ENCODE measurements at regions not wholly inside any gene's neighbourhood (a gene's known extent, or its start where the extent isn't known, plus 50 kb on each side); places are given as distances from the start of the nearest gene placed in this dataset.

- H2AFZ ChIP-seq (ENCODE audit: control insufficient read depth, low read length): no peak overlapping the region
- FAIRE-seq: no peak
- no peak for TF ChIP-seq EZH2 (IDR thresholded peaks at IDR 0.05; ENCODE audit: low read length)
Observed at GRCh38 chr3:157836022-157836421, 270.2 kb downstream of the SHOX2 start.

DNA sequence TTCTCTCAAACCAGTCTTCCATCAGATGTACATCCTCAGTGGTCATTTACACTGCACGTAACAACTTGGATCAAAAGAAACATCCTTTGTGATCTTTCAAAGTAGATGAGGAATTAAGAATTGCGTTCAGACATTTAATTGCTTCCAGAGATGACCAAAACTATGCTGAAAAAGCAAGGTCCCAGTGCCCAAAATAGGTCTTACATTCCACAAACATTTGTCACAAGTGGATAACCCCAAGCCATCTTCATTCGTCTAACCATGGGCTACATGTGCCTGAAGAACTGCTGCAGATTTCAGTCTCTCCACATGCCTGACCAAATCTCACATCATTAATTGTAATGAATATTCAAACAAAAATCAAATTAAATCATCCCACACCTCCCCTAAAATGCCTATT, 273.6 kb downstream of the SHOX2 start:
- Histone ChIP-seq H3K9me3 (ENCODE audit: control insufficient read depth, low read depth, low read length) (no peaks in the 10 kb centered on the region), H3K79me2 (ENCODE audit: control insufficient read depth, insufficient read depth, low read length) (no peaks in the 10 kb centered on the region), H3K9me1 (ENCODE audit: control insufficient read depth, extremely low read depth, insufficient read depth, low read length) (no peaks in the 10 kb centered on the region), H3K4me2 (ENCODE audit: control insufficient read depth, extremely low read depth, insufficient read depth, low read depth, low read length) (no peak overlapping the region), H3K4me1 (ENCODE audit: control insufficient read depth, extremely low read depth, insufficient read depth, low read length) (no peaks in the 10 kb centered on the region), H3K9ac (ENCODE audit: control insufficient read depth, extremely low read depth, insufficient read depth, low read length) (no peak overlapping the region), H3K36me3 (ENCODE audit: control insufficient read depth in 2 of 2, extremely low read depth in 1 of 2, insufficient read depth in 2 of 2, low read length in 2 of 2) (no peaks in the 10 kb centered on the region), H3K27me3 (ENCODE audit: control insufficient read depth, extremely low read depth, insufficient read depth, low read length) (no peaks in the 10 kb centered on the region), H4K20me1 (ENCODE audit: control insufficient read depth, extremely low read depth, insufficient read depth, low read length) (no peaks in the 10 kb centered on the region), H3K27ac (ENCODE audit: control insufficient read depth, insufficient read depth, low read length) (no peak overlapping the region), H2AFZ (ENCODE audit: control insufficient read depth, low read length) (no peak overlapping the region), H3K4me3 (ENCODE audit: control insufficient read depth in 2 of 3, extremely low read depth in 1 of 3, insufficient read depth in 2 of 3, low read depth in 1 of 3, low read length in 3 of 3) (no peak overlapping the region)
- TF ChIP-seq, protein P1, sequence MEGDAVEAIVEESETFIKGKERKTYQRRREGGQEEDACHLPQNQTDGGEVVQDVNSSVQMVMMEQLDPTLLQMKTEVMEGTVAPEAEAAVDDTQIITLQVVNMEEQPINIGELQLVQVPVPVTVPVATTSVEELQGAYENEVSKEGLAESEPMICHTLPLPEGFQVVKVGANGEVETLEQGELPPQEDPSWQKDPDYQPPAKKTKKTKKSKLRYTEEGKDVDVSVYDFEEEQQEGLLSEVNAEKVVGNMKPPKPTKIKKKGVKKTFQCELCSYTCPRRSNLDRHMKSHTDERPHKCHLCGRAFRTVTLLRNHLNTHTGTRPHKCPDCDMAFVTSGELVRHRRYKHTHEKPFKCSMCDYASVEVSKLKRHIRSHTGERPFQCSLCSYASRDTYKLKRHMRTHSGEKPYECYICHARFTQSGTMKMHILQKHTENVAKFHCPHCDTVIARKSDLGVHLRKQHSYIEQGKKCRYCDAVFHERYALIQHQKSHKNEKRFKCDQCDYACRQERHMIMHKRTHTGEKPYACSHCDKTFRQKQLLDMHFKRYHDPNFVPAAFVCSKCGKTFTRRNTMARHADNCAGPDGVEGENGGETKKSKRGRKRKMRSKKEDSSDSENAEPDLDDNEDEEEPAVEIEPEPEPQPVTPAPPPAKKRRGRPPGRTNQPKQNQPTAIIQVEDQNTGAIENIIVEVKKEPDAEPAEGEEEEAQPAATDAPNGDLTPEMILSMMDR (optimal IDR thresholded peaks at IDR 0.05 in 1 of 3, IDR thresholded peaks at IDR 0.05 in 1 of 3, conservative IDR thresholded peaks at IDR 0.05 in 1 of 3; ENCODE audit: extremely low read depth in 1 of 3, insufficient read depth in 2 of 3, low read length in 3 of 3): no peak
- TF ChIP-seq EZH2 (IDR thresholded peaks at IDR 0.05; ENCODE audit: low read length): no peak
- DNase-seq (ENCODE audit: low read depth, low spot score): no peak
- FAIRE-seq: no peak
- dilution Hi-C loops (cut with MboI; ENCODE audit: extremely low pct_ligation_motif_present, low sequenced_read_pairs): no loop called here

More at GRCh38 chr3:157836022-157836421, 270.2 kb downstream of the SHOX2 start:
- Histone ChIP-seq H3K4me3 (ENCODE audit: control insufficient read depth in 2 of 3, extremely low read depth in 1 of 3, insufficient read depth in 2 of 3, low read depth in 1 of 3, low read length in 3 of 3) (no peak overlapping the region), H3K9me3 (ENCODE audit: control insufficient read depth, low read depth, low read length) (no peaks in the 10 kb centered on the region), H3K9me1 (ENCODE audit: control insufficient read depth, extremely low read depth, insufficient read depth, low read length) (no peaks in the 10 kb centered on the region), H3K79me2 (ENCODE audit: control insufficient read depth, insufficient read depth, low read length) (no peaks in the 10 kb centered on the region), H3K4me2 (ENCODE audit: control insufficient read depth, extremely low read depth, insufficient read depth, low read depth, low read length) (no peak overlapping the region), H3K27me3 (ENCODE audit: control insufficient read depth, extremely low read depth, insufficient read depth, low read length) (no peaks in the 10 kb centered on the region), H4K20me1 (ENCODE audit: control insufficient read depth, extremely low read depth, insufficient read depth, low read length) (no peaks in the 10 kb centered on the region), H3K36me3 (ENCODE audit: control insufficient read depth in 2 of 2, extremely low read depth in 1 of 2, insufficient read depth in 2 of 2, low read length in 2 of 2) (no peaks in the 10 kb centered on the region), H3K27ac (ENCODE audit: control insufficient read depth, insufficient read depth, low read length) (no peak overlapping the region), H3K4me1 (ENCODE audit: control insufficient read depth, extremely low read depth, insufficient read depth, low read length) (no peaks in the 10 kb centered on the region), H3K9ac (ENCODE audit: control insufficient read depth, extremely low read depth, insufficient read depth, low read length) (no peak overlapping the region)
- no peak for DNase-seq (ENCODE audit: low read depth, low spot score)
- dilution Hi-C loops (cut with MboI; ENCODE audit: extremely low pct_ligation_motif_present, low sequenced_read_pairs): no loop called here

DNA sequence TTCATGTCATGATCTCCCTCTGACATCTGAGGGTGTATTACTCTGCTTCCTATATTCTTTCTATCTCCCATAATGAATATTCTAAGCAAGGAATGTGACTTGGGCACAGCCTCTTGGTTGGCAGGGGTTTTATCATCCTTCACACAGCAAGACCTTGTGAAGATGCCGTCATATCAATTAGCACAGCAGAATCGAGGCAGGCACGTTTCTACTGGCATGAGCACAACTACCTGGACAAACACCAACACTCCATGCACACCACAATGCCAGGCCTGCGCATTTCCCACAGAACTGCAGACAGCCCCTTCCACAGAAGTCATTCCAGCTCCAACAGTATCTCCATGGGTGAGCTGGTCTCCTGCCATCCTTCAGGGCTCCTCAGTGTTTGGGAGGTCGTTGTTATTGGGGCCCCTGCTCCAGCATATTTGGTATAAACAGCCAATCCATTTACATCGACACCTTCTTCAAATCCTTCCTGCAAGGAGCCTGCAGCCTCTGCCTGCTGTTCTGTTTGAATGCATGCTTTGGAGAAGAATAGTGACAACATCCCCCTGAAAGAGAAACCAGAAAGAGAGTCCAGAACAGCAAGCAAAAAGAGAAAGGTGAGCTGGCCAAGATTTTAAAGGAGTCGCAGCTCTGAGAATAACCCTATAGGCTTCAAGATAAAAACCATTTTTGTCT, 275.5 kb downstream of the SHOX2 start:
- FAIRE-seq: no peak
- TF ChIP-seq EZH2 (IDR thresholded peaks at IDR 0.05; ENCODE audit: low read length): no peak
- TF ChIP-seq, protein P1 (optimal IDR thresholded peaks at IDR 0.05 in 1 of 3, IDR thresholded peaks at IDR 0.05 in 1 of 3, conservative IDR thresholded peaks at IDR 0.05 in 1 of 3; ENCODE audit: extremely low read depth in 1 of 3, insufficient read depth in 2 of 3, low read length in 3 of 3): no peak
- H3K4me2 ChIP-seq (ENCODE audit: control insufficient read depth, extremely low read depth, insufficient read depth, low read depth, low read length): no peak overlapping the region

More for the DNA sequence above, 275.5 kb downstream of the SHOX2 start:
- dilution Hi-C loops (cut with MboI; ENCODE audit: extremely low pct_ligation_motif_present, low sequenced_read_pairs): no loop called here
- H3K4me1 ChIP-seq (ENCODE audit: control insufficient read depth, extremely low read depth, insufficient read depth, low read length): no peaks in the 10 kb centered on the region
- H3K9ac ChIP-seq (ENCODE audit: control insufficient read depth, extremely low read depth, insufficient read depth, low read length): no peak overlapping the region
- H3K79me2 ChIP-seq (ENCODE audit: control insufficient read depth, insufficient read depth, low read length): no peaks in the 10 kb centered on the region
- H2AFZ ChIP-seq (ENCODE audit: control insufficient read depth, low read length): no peak overlapping the region
- no peaks in the 10 kb centered on the region for H3K27me3 ChIP-seq (ENCODE audit: control insufficient read depth, extremely low read depth, insufficient read depth, low read length)
- H3K9me1 ChIP-seq (ENCODE audit: control insufficient read depth, extremely low read depth, insufficient read depth, low read length): no peaks in the 10 kb centered on the region
- H3K9me3 ChIP-seq (ENCODE audit: control insufficient read depth, low read depth, low read length): no peaks in the 10 kb centered on the region
- H3K4me3 ChIP-seq (ENCODE audit: control insufficient read depth in 2 of 3, extremely low read depth in 1 of 3, insufficient read depth in 2 of 3, low read depth in 1 of 3, low read length in 3 of 3): no peak overlapping the region
- no peaks in the 10 kb centered on the region for H4K20me1 ChIP-seq (ENCODE audit: control insufficient read depth, extremely low read depth, insufficient read depth, low read length)
- no peak for DNase-seq (ENCODE audit: low read depth, low spot score)
- no peak overlapping the region for H3K27ac ChIP-seq (ENCODE audit: control insufficient read depth, insufficient read depth, low read length)
- no peaks in the 10 kb centered on the region for H3K36me3 ChIP-seq (ENCODE audit: control insufficient read depth in 2 of 2, extremely low read depth in 1 of 2, insufficient read depth in 2 of 2, low read length in 2 of 2)
